ENCODE measurements at regions not wholly inside any gene's neighbourhood (a gene's known extent, or its start where the extent isn't known, plus 50 kb on each side); places are given as distances from the start of the nearest gene placed in this dataset.

DNA sequence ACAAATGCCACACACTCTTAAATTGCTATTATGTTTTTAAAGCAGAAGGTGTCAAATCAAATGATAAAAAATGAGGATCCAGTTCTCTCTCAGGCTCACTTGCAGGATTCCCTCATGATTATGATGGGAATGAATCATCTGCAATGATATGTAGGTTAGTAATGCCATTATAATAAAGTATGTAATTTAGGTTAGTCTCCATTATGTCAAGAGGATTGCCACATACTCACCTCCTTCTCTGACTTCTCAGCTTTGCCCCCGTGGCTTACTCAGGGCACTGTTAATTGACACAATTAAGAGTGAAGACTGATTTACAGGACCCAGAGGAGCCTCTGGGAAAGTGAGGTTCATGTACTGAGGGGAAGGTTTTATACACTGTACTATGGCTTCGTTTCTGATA is 591.7 kb upstream of the NRSN1 start:
- no peak for TF ChIP-seq EZH2phosphoT487 (IDR thresholded peaks at IDR 0.05; ENCODE audit: borderline replicate concordance)
- TF ChIP-seq, protein P1, sequence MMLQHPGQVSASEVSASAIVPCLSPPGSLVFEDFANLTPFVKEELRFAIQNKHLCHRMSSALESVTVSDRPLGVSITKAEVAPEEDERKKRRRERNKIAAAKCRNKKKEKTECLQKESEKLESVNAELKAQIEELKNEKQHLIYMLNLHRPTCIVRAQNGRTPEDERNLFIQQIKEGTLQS (IDR thresholded peaks at IDR 0.05), result no peak
- TF ChIP-seq, protein P2, sequence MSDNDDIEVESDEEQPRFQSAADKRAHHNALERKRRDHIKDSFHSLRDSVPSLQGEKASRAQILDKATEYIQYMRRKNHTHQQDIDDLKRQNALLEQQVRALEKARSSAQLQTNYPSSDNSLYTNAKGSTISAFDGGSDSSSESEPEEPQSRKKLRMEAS (IDR thresholded peaks at IDR 0.05), result no peak
- no peak for TF ChIP-seq POLR2AphosphoS5 (IDR thresholded peaks at IDR 0.05; ENCODE audit: low read depth, low read length)
- no peak for TF ChIP-seq SIN3A (IDR thresholded peaks at IDR 0.05; ENCODE audit: low read depth)
- TF ChIP-seq ZFX (IDR thresholded peaks at IDR 0.05), result no peak
- H3K4me1 ChIP-seq (ENCODE audit: control insufficient read depth in 1 of 2, insufficient read depth in 2 of 2, low read length in 2 of 2), result no peaks in the 10 kb centered on the region
- no peak overlapping the region for H3K9ac ChIP-seq (ENCODE audit: low read length)
- H4K20me1 ChIP-seq (ENCODE audit: insufficient read depth), result no peaks in the 10 kb centered on the region
- H3K4me2 ChIP-seq (ENCODE audit: low read length), result no peak overlapping the region
- no peaks in the 10 kb centered on the region for H3K27me3 ChIP-seq (ENCODE audit: insufficient read depth, low read length)
- no peak overlapping the region for H2AFZ ChIP-seq (ENCODE audit: low read depth, low read length, poor library complexity, severe bottlenecking)
- POLR2A ChIA-PET, result no interaction called here
- no TSS peak for BruUV-seq (replicated peaks)
- no peaks in the 10 kb centered on the region for H3K36me3 ChIP-seq (ENCODE audit: control insufficient read depth in 1 of 2, insufficient read depth in 2 of 2, low read length in 2 of 2)
- peaks cover 0 to 9% of the 10 kb centered on the region in 2 experiments; a peak in 1 of 4 replicates for H3K9me3 ChIP-seq (ENCODE audit: control insufficient read depth in 1 of 2, insufficient read depth in 1 of 2, low read depth in 1 of 2, low read length in 2 of 2)
- CTCF ChIA-PET, result no interaction called here
- RAD21 ChIA-PET (ENCODE audit: low non-redundant PET in 1 of 2, low total read pairs in 2 of 2, uncharacterized antibody in 2 of 2, unreplicated experiment in 2 of 2), result no interaction called here
- H3K79me2 ChIP-seq (ENCODE audit: insufficient read depth, low read length), result no peaks in the 10 kb centered on the region
- no peak overlapping the region for H3K27ac ChIP-seq (ENCODE audit: low read depth, low read length)
- intact Hi-C loops (cut with micrococcal nuclease), result no loop called here
- ATAC-seq (no peak), DNase-seq (ENCODE audit: low read depth, low spot score) (no peak)
- H3K4me3 ChIP-seq (replicated peaks in 1 of 2; ENCODE audit: low read depth in 1 of 2, low read length in 2 of 2), result no peak overlapping the region
- no peaks in the 10 kb centered on the region for H3K9me2 ChIP-seq (ENCODE audit: insufficient read depth)

DNA sequence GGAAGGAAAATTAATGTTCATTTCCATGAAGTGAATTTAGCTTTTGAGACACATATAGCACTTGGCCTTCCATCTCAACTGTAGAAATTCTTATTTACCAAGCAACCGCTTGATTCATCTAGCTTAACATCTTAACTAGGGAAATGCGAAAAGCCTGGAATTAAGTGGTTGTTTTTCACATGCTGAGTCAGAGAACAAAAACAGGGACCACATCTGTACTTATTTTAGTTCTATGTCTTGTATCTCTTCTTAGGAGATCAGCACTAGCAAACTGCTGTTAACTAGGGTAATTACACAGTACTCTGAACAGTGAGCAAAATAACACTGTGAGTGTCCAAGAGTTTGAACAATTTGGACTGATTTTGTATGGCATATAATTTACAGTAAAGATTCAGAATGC is 590.9 kb upstream of the NRSN1 start:
- H3K4me1 ChIP-seq (ENCODE audit: control insufficient read depth in 1 of 2, insufficient read depth in 2 of 2, low read length in 2 of 2), result no peaks in the 10 kb centered on the region
- CTCF ChIA-PET, result no interaction called here
- RAD21 ChIA-PET (ENCODE audit: low non-redundant PET in 1 of 2, low total read pairs in 2 of 2, uncharacterized antibody in 2 of 2, unreplicated experiment in 2 of 2), result no interaction called here
- H3K27me3 ChIP-seq (ENCODE audit: insufficient read depth, low read length), result no peaks in the 10 kb centered on the region
- intact Hi-C loops (cut with micrococcal nuclease), result no loop called here
- H3K9me3 ChIP-seq (ENCODE audit: control insufficient read depth in 1 of 2, insufficient read depth in 1 of 2, low read depth in 1 of 2, low read length in 2 of 2), result peaks cover 0 to 9% of the 10 kb centered on the region in 2 experiments; a peak in 1 of 4 replicates
- H3K9ac ChIP-seq (ENCODE audit: low read length), result no peak overlapping the region
- no peak overlapping the region for H2AFZ ChIP-seq (ENCODE audit: low read depth, low read length, poor library complexity, severe bottlenecking)
- H3K4me3 ChIP-seq (replicated peaks in 1 of 2; ENCODE audit: low read depth in 1 of 2, low read length in 2 of 2), result no peak overlapping the region
- BruUV-seq (replicated peaks), result no TSS peak
- POLR2A ChIA-PET, result no interaction called here
- H3K9me2 ChIP-seq (ENCODE audit: insufficient read depth), result no peaks in the 10 kb centered on the region
- no peak overlapping the region for H3K4me2 ChIP-seq (ENCODE audit: low read length)
- DNase-seq (ENCODE audit: low read depth, low spot score) (no peak), ATAC-seq (no peak)
- no peak overlapping the region for H3K27ac ChIP-seq (ENCODE audit: low read depth, low read length)
- no peaks in the 10 kb centered on the region for H3K36me3 ChIP-seq (ENCODE audit: control insufficient read depth in 1 of 2, insufficient read depth in 2 of 2, low read length in 2 of 2)
- H3K79me2 ChIP-seq (ENCODE audit: insufficient read depth, low read length), result no peaks in the 10 kb centered on the region
- H4K20me1 ChIP-seq (ENCODE audit: insufficient read depth), result no peaks in the 10 kb centered on the region
- TF ChIP-seq EZH2 (IDR thresholded peaks at IDR 0.05) (no peak), SRF (IDR thresholded peaks at IDR 0.05; ENCODE audit: low read depth) (no peak), EZH2phosphoT487 (IDR thresholded peaks at IDR 0.05; ENCODE audit: borderline replicate concordance) (no peak)
